SK-N-SH (cell line): ENCODE measurements at regions not wholly inside any gene's neighbourhood (a gene's known extent, or its start where the extent isn't known, plus 50 kb on each side); places are given as distances from the start of the nearest gene placed in this dataset.

Source experiments
- CTCF ChIA-PET: fragments of 300-600, 350-600 bp; formaldehyde crosslinking; extraction: SDS; loops from one replicate; lab custom pipeline; 2021; lab: Yijun Ruan, JAX
- POLR2A ChIA-PET: fragments of 350-600 bp; sonication (Branson Sonifier 250); formaldehyde crosslinking; extraction: SDS; loops from one replicate; lab custom pipeline; 2020; ENCODE audit warnings: antibody characterized with exemption, inconsistent platforms; lab: Yijun Ruan, JAX
- DNase-seq: peaks from one replicate; pipeline ENCODE4 v3.0.0; 2012
- H2AFZ ChIP-seq: fragments of 200-600 bp; sonication (generic); 2 replicates; pipeline ENCODE4 v1.8.1; 2016; ENCODE audit warnings: antibody characterized with exemption, mild to moderate bottlenecking, low read depth
- H3F3A ChIP-seq: fragments of 200-600 bp; sonication (generic); replicated peaks from 2 replicates; pipeline ENCODE3; 2016; ENCODE audit warnings: antibody characterized with exemption, mild to moderate bottlenecking; ENCODE audit not compliant: insufficient read depth
- H3K27ac ChIP-seq, 2 experiments: fragments of 200-500 bp in 1 of 2; fragments of 200-600 bp in 1 of 2; sonication (Bioruptor generic) in 1 of 2; sonication (generic), shearing (Covaris generic) in 1 of 2; 2 replicates each; pipeline versions ENCODE4 v1.5.1 to v1.6.1; 2014 to 2016; ENCODE audit warnings: low read depth in 2 of 2, inconsistent platforms in 1 of 2, low read length in 1 of 2, mild to moderate bottlenecking in 1 of 2, mixed read lengths in 1 of 2
- H3K27me3 ChIP-seq: fragments of 200-600 bp; sonication (generic), shearing (Covaris generic); 2 replicates; pipeline ENCODE4 v1.6.1; 2016; ENCODE audit warnings: mixed run types; ENCODE audit not compliant: insufficient read depth
- H3K36me3 ChIP-seq, 2 experiments: fragments of 200-500 bp in 1 of 2; fragments of 200-600 bp in 1 of 2; sonication (Bioruptor generic) in 1 of 2; sonication (generic) in 1 of 2; replicated peaks in 1 of 2; 2 replicates each; pipeline versions ENCODE3 to v1.5.1; 2014 to 2016; ENCODE audit warnings: low read length in 1 of 2, mild to moderate bottlenecking in 1 of 2; ENCODE audit not compliant: insufficient read depth in 2 of 2, control insufficient read depth in 1 of 2
- H3K4me1 ChIP-seq, 2 experiments: fragments of 200-500 bp in 1 of 2; fragments of 200-600 bp in 1 of 2; sonication (Bioruptor generic) in 1 of 2; sonication (generic), shearing (Covaris generic) in 1 of 2; 2 replicates each; pipeline versions ENCODE4 v1.5.1 to v1.6.1; 2014 to 2016; ENCODE audit warnings: low read depth in 1 of 2, low read length in 1 of 2, mixed run types in 1 of 2; ENCODE audit not compliant: insufficient read depth in 2 of 2, control insufficient read depth in 1 of 2
- H3K4me2 ChIP-seq: fragments of 200-600 bp; sonication (generic), shearing (Covaris generic); 2 replicates; pipeline ENCODE4 v1.6.1; 2017; ENCODE audit warnings: mixed run types
- H3K4me3 ChIP-seq, 2 experiments: fragments of 200-500 bp in 1 of 2; fragments of 200-600 bp in 1 of 2; sonication (Bioruptor generic) in 1 of 2; sonication (generic), shearing (Covaris generic) in 1 of 2; 2 replicates each; pipeline versions ENCODE4 v1.5.1 to v1.8.1; 2014 to 2016; ENCODE audit warnings: low read depth in 2 of 2, inconsistent platforms in 1 of 2, low read length in 1 of 2, mild to moderate bottlenecking in 1 of 2, mixed read lengths in 1 of 2, moderate library complexity in 1 of 2
- H3K79me2 ChIP-seq: fragments of 200-600 bp; sonication (generic); 2 replicates; pipeline ENCODE4 v1.8.1; 2017; ENCODE audit warnings: mild to moderate bottlenecking; ENCODE audit not compliant: insufficient read depth
- H3K9ac ChIP-seq: fragments of 200-600 bp; sonication (generic); 2 replicates; pipeline ENCODE4 v1.6.1; 2017; ENCODE audit warnings: mixed run types
- H3K9me2 ChIP-seq: fragments of 200-600 bp; sonication (generic); 2 replicates; pipeline ENCODE4 v1.6.1; 2017; ENCODE audit warnings: mixed run types
- H3K9me3 ChIP-seq: fragments of 200-600 bp; sonication (generic); 2 replicates; pipeline ENCODE4 v1.6.1; 2017; ENCODE audit warnings: mixed run types, mild to moderate bottlenecking, moderate library complexity
- H4K20me1 ChIP-seq: fragments of 200-600 bp; sonication (generic); 2 replicates; pipeline ENCODE4 v1.6.1; 2017; ENCODE audit warnings: mild to moderate bottlenecking, mixed run types; ENCODE audit not compliant: insufficient read depth
- CHD2 ChIP-seq: fragments of 150-350 bp; IDR thresholded peaks from 2 replicates; pipeline ENCODE4 v1.6.1; 2018; ENCODE audit warnings: low read length; ENCODE audit not compliant: partially characterized antibody
- ELF1 ChIP-seq: IDR thresholded peaks from 2 replicates; pipeline ENCODE4 v1.4.0; 2012
- EZH2phosphoT487 ChIP-seq: fragments of 200-600 bp; sonication (generic); IDR thresholded peaks from 2 replicates; pipeline ENCODE4 v1.6.1; 2017; ENCODE audit warnings: low read depth, mixed run types, mild to moderate bottlenecking, antibody characterized with exemption, moderate library complexity, borderline replicate concordance
- FOSL2 ChIP-seq: IDR thresholded peaks from 2 replicates; pipeline ENCODE4 v1.4.0; 2012; ENCODE audit warnings: low read depth, mild to moderate bottlenecking, moderate library complexity, borderline replicate concordance
- FOXJ3 ChIP-seq: sonication (generic); formaldehyde crosslinking; IDR thresholded peaks from 2 replicates; pipeline ENCODE4 v1.5.1; 2020; ENCODE audit warnings: mild to moderate bottlenecking, missing genetic modification reagents
- JUND ChIP-seq: IDR thresholded peaks from 2 replicates; pipeline ENCODE4 v1.4.0; 2012
- NFIC ChIP-seq: IDR thresholded peaks from 2 replicates; pipeline ENCODE4 v1.4.0; 2012; ENCODE audit warnings: borderline replicate concordance
- NRF1 ChIP-seq: IDR thresholded peaks from 2 replicates; pipeline ENCODE4 v1.6.1; 2012; ENCODE audit warnings: low read depth, mild to moderate bottlenecking, low read length
- POLR2AphosphoS5 ChIP-seq: IDR thresholded peaks from 2 replicates; pipeline ENCODE4 v1.6.1; 2012; ENCODE audit warnings: low read depth, low read length
- RCOR1 ChIP-seq: fragments of 150-350 bp; IDR thresholded peaks from 2 replicates; pipeline ENCODE4 v1.6.1; 2017; ENCODE audit warnings: antibody characterized with exemption, low read length
- REST ChIP-seq: IDR thresholded peaks from 2 replicates; pipeline ENCODE4 v1.6.1; 2012; ENCODE audit warnings: mild to moderate bottlenecking, low read depth, low read length, moderate library complexity
- SMC3 ChIP-seq: IDR thresholded peaks from 2 replicates; pipeline ENCODE4 v1.6.1; 2012; ENCODE audit warnings: low read depth, low read length, improper control_type of control experiment
- TAF1 ChIP-seq: IDR thresholded peaks from 2 replicates; pipeline ENCODE4 v1.6.1; 2012; ENCODE audit warnings: low read depth, mild to moderate bottlenecking, low read length, moderate library complexity, borderline replicate concordance
- TCF12 ChIP-seq: IDR thresholded peaks from 2 replicates; pipeline ENCODE4 v1.4.0; 2012
- USF1 ChIP-seq: IDR thresholded peaks from 2 replicates; pipeline ENCODE4 v1.4.0; 2012; ENCODE audit warnings: low read depth, borderline replicate concordance
- USF2 ChIP-seq: fragments of 150-350 bp; IDR thresholded peaks from 2 replicates; pipeline ENCODE4 v1.6.1; 2017; ENCODE audit warnings: antibody characterized with exemption, low read length, low read depth, borderline replicate concordance
- YY1 ChIP-seq: IDR thresholded peaks from 2 replicates; pipeline ENCODE4 v1.4.0; 2012; ENCODE audit warnings: low read depth, mild to moderate bottlenecking
- ZBTB33 ChIP-seq: IDR thresholded peaks from 2 replicates; pipeline ENCODE4 v1.4.0; 2012; ENCODE audit warnings: low read depth, borderline replicate concordance
- WGBS: methylation state at CpG from one replicate; pipeline ENCODE4 v1.1.6; 2017; ENCODE audit warnings: low lambda C conversion rate; 5-methylcytosine and 5-hydroxymethylcytosine counted together
- TF ChIP-seq, protein P1 (sequence below): IDR thresholded peaks from 2 replicates; pipeline ENCODE4 v1.4.0; 2012; ENCODE audit warnings: low read depth
- TF ChIP-seq, protein P2 (sequence below): fragments of 150-350 bp; IDR thresholded peaks from 2 replicates; pipeline ENCODE4 v1.6.1; 2016; ENCODE audit warnings: mild to moderate bottlenecking, low read depth, low read length

DNA sequence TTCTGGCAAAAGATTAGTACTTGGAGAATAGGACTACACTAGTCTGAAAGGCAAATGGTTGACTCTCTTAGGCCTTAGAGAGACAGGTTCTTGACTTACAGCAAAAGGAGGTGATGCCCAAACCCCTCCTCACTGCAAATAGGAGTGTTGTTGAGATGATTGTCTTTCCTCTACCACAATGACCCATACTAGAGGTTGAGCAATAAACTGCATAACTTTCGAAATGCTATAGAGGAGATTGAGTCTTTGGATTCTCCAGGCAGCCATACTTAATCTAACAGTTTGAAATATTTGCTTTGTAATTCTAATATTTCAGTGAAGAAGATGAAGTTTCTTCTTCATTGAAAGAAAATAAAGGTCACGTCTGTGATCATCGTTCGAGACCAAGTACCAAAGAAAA, 498.5 kb upstream of the GBE1 start:
- TF ChIP-seq EZH2phosphoT487, result no peak
- TF ChIP-seq, protein P1, sequence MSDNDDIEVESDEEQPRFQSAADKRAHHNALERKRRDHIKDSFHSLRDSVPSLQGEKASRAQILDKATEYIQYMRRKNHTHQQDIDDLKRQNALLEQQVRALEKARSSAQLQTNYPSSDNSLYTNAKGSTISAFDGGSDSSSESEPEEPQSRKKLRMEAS, result no peak
- no peaks in the 10 kb centered on the region for H4K20me1 ChIP-seq
- WGBS, result 56% methylated on average over 4 of the region's 4 CpGs
- H3K4me2 ChIP-seq, result no peak overlapping the region
- H3F3A ChIP-seq, result no peaks in the 10 kb centered on the region
- no peak overlapping the region for H3K27ac ChIP-seq
- no peak overlapping the region for H2AFZ ChIP-seq
- no peaks in the 10 kb centered on the region for H3K9me3 ChIP-seq
- no peak overlapping the region for H3K4me3 ChIP-seq
- CTCF ChIA-PET, result no interaction called here
- no peak overlapping the region for H3K9ac ChIP-seq
- POLR2A ChIA-PET, result no interaction called here
- no peaks in the 10 kb centered on the region for H3K9me2 ChIP-seq
- DNase-seq, result no peak
- no peaks in the 10 kb centered on the region for H3K79me2 ChIP-seq
- no peaks in the 10 kb centered on the region for H3K4me1 ChIP-seq
- H3K27me3 ChIP-seq, result no peaks in the 10 kb centered on the region
- no peaks in the 10 kb centered on the region for H3K36me3 ChIP-seq

DNA sequence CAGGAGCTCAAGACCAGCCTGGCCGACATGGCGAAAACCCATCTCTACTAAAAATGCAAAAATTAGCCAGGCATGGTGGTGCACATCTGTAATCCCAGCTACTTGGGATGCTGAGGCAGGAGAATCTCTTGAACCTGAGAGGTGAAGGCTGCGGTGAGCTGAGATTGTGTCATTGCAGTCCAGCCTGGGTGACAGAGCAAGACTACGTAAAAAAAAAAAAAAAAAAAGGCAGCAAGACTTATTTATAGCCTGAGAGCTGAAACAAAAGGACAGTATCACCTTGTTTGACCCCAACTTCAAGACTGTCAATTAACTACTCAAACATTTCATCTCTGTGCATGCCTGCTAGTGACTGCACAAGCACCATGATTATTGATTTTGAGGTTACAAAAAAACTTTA, 478.9 kb upstream of the GBE1 start:
- Histone ChIP-seq H3K27ac (no peak overlapping the region), H3K79me2 (no peaks in the 10 kb centered on the region), H3K9me2 (no peaks in the 10 kb centered on the region), H3K4me1 (no peaks in the 10 kb centered on the region), H3K9me3 (no peaks in the 10 kb centered on the region), H3F3A (no peaks in the 10 kb centered on the region), H4K20me1 (no peaks in the 10 kb centered on the region), H3K36me3 (no peaks in the 10 kb centered on the region), H3K4me3 (no peak overlapping the region), H3K4me2 (no peak overlapping the region), H3K9ac (no peak overlapping the region), H2AFZ (no peak overlapping the region), H3K27me3 (no peaks in the 10 kb centered on the region)
- 76% methylated on average over 4 of the region's 4 CpGs for WGBS
- TF ChIP-seq ZBTB33 (no peak), EZH2phosphoT487 (no peak), ELF1 (no peak), CHD2 (no peak), NFIC (no peak), POLR2AphosphoS5 (no peak), SMC3 (no peak), USF2 (no peak), NRF1 (no peak), JUND (no peak), TCF12 (no peak), TAF1 (no peak), FOXJ3 (CRISPR knock-in tag) (no peak), RCOR1 (no peak), USF1 (no peak), REST (no peak), YY1 (no peak), FOSL2 (no peak)
- TF ChIP-seq, protein P2, sequence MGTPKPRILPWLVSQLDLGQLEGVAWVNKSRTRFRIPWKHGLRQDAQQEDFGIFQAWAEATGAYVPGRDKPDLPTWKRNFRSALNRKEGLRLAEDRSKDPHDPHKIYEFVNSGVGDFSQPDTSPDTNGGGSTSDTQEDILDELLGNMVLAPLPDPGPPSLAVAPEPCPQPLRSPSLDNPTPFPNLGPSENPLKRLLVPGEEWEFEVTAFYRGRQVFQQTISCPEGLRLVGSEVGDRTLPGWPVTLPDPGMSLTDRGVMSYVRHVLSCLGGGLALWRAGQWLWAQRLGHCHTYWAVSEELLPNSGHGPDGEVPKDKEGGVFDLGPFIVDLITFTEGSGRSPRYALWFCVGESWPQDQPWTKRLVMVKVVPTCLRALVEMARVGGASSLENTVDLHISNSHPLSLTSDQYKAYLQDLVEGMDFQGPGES, result no peak
- ChIA-PET POLR2A (no interaction called here), CTCF (no interaction called here)
- no peak for DNase-seq
